Stimulated activated naive B cell treated with anti-CD40 and anti-IgM and Interleukin-4, amounts not matched to agents 10 μg/mL and 1 μg/mL and 100 μg/mL, for 72 hours (primary cell): ENCODE measurements at regions not wholly inside any gene's neighbourhood (a gene's known extent, or its start where the extent isn't known, plus 50 kb on each side); places are given as distances from the start of the nearest gene placed in this dataset.
A peak's percentile ranks its signal among the peaks of the same experiment; 100 is the strongest.
"Not testable (repeated sequence)": the region's sequence is repeated elsewhere in the genome, so short reads cannot be mapped to it uniquely, and the experiment has no call there.

Experiments used
- ATAC-seq, 2 donors: fragments of 150-1000 bp; cut with Tn5 transposase; replicated peaks; 2 replicates each; pipeline ENCODE4 v1.10.0; 2021; ENCODE audit warnings: moderate library complexity in 1 of 2
- DNase-seq: peaks from one replicate; pipeline ENCODE4 v3.0.0; 2021
- H3K27ac Mint-ChIP-seq: one replicate; pipeline ENCODE4 v1.8.0; 2022; ENCODE audit warnings: mild to moderate bottlenecking, mixed read lengths
- H3K27me3 Mint-ChIP-seq, 2 donors: one replicate each; pipeline ENCODE4 v1.8.0; 2022; ENCODE audit warnings: mixed read lengths in 2 of 2
- H3K36me3 Mint-ChIP-seq, 2 donors: one replicate each; pipeline ENCODE4 v1.8.0; 2022; ENCODE audit warnings: mixed read lengths in 2 of 2, mild to moderate bottlenecking in 1 of 2
- H3K4me1 Mint-ChIP-seq, 2 donors: one replicate each; pipeline ENCODE4 v1.8.0; 2022; ENCODE audit warnings: mixed read lengths in 2 of 2, mild to moderate bottlenecking in 1 of 2
- H3K4me3 Mint-ChIP-seq, 2 donors: one replicate each; pipeline ENCODE4 v1.8.0; 2022; ENCODE audit warnings: mild to moderate bottlenecking in 2 of 2, mixed read lengths in 2 of 2, moderate library complexity in 1 of 2
- H3K9me3 Mint-ChIP-seq, 2 donors: one replicate each; pipeline ENCODE4 v1.8.0; 2022; ENCODE audit warnings: mixed read lengths in 2 of 2, mild to moderate bottlenecking in 1 of 2

DNA sequence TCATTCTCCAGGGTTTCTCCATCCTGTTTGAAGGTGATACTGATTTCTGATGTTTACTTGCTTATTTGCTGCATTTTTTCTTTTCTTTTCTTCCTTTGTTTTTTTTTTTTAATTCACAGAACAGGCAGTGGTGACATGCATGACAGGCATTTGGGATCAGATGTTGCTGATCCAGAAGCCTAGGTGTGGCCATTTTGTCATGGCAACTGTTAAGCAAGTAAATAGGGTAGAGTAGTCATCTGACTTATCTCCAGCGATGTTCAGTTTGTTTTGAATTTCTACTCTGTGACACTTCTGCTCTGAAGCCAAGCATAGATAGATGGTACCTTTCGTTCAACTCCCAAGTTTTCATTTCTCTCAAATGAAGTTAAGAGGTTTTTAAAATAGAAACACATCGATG is 74.9 kb upstream of the FAM72C start:
- ATAC-seq, DNase-seq, H3K36me3 Mint-ChIP-seq, H3K9me3 Mint-ChIP-seq, H3K4me1 Mint-ChIP-seq, H3K27ac Mint-ChIP-seq, H3K27me3 Mint-ChIP-seq, H3K4me3 Mint-ChIP-seq: not testable (repeated sequence)

DNA sequence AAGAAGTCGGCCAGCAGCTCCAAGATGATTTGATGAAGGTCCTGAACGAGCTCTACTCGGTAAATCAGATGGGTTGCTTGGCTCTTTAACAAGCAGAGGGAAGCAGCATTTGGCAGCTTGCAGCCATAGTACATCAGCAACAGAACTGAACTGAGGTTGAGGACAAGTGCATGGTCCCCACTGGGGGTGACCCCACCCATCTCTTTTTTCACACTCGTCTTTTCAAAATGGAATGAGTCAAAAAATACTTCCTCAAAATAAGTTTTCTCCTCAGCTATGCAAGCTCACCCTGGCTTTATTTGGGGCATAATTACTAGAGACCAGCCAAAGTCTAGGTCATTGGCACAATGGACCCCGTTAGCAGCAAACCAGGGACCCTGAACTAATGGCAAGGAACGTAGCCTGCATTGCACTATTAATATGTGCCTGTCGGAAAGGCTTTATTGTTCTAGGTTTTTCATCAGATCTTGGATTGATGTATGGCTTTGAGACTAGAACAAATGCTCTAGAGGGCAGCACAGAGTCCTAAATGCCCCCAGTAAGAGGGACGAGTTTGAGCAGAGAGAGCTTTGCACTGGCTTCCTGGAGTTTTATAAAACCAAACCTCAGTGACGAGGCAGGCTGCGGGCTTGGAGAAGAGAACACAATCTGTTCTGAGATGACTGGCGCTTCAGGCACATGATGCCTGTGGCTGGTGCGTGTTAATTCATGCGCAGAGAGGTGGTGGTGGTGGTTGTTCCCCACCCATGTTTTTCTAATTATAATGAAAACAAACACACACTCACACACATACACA is 74.2 kb upstream of the FAM72C start:
- H3K27me3 Mint-ChIP-seq, H3K36me3 Mint-ChIP-seq, H3K4me1 Mint-ChIP-seq, DNase-seq, H3K27ac Mint-ChIP-seq, H3K4me3 Mint-ChIP-seq, H3K9me3 Mint-ChIP-seq: not testable (repeated sequence)
- peak; percentile 84 to 86 for ATAC-seq

DNA sequence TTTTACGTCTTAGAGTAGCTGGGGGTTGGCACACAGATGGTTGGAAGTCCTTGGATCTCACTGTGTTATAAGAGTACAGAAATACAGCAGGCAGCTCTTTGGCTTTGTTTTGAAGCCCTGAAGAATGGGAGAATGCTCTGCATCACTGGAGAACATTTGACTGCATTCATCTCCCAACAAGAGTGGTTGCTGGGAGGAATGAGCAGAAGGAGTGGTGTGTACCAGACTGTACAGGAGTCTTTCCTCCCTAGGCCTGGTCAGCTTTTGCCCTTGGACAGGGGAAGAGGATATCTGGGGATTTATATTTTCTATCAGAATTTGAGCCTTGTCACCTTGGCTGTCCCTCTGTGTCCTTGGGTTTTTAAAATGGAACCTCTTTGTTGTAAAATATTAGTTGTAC is 70.5 kb upstream of the FAM72C start:
- not testable (repeated sequence) for H3K4me3 Mint-ChIP-seq, H3K27ac Mint-ChIP-seq, H3K4me1 Mint-ChIP-seq, H3K9me3 Mint-ChIP-seq, H3K27me3 Mint-ChIP-seq, H3K36me3 Mint-ChIP-seq, ATAC-seq, DNase-seq

DNA sequence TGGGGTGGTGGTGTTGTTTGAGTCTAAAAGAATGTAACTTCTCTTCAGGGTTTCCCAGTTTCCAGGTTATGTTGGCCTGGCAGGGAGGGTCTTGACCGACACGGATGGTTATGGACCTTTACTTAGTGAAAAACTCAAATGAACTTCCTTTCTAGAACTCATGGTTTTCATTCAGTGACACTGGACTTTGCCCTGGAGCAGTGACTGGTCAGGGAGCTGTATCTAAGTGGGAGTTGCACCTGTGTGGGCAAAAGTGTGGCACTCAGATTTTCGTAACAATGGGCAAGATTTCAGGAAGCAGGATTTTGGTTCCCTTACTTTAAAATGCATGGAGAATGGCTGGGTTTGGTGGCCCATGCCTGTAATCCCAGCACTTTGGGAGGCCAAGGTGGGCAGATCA is 68.5 kb upstream of the FAM72C start:
- H3K9me3 Mint-ChIP-seq, H3K27me3 Mint-ChIP-seq, ATAC-seq, DNase-seq, H3K4me3 Mint-ChIP-seq, H3K36me3 Mint-ChIP-seq, H3K27ac Mint-ChIP-seq, H3K4me1 Mint-ChIP-seq: not testable (repeated sequence)

DNA sequence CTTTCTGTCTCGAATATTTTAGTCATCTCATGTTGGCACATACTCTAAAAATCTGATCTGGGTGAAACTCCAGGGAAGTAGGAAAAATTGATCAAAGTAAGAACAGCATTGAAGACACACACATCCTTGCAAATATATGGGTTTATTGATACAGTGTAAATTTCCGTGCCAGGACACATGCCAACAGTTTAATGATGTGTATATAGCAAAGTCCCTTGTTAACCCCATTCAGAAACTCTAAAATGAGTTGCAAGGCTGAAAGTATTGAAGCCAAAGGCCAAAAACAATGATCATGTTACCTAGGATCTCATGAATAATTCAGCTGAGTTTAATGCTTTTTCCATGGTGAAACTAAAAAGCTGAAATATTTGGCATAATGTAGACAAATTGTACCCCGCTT is 62.3 kb upstream of the FAM72C start:
- H3K27me3 Mint-ChIP-seq, DNase-seq, H3K9me3 Mint-ChIP-seq, ATAC-seq, H3K4me3 Mint-ChIP-seq, H3K4me1 Mint-ChIP-seq, H3K27ac Mint-ChIP-seq, H3K36me3 Mint-ChIP-seq: not testable (repeated sequence)

DNA sequence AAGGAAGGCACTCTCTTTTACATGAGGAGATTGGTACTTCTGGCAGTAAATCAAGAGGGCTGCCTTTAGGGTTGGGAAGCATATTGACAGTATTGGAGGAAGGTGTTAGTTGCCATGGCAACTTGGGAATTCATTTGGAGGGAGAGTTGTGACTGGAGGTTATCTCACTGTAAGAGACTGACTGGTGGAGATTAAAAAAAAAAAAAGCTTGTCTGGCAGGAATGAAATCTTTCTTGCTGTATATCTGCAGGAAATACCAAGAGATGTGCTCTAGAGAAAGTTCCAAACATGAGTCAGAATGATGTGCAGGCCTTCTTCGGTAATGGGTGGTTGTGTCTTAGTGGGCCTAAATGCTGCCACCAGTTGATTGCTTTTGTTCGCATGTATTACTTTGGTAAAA is 59.8 kb upstream of the FAM72C start:
- H3K27me3 Mint-ChIP-seq, ATAC-seq, H3K4me3 Mint-ChIP-seq, H3K36me3 Mint-ChIP-seq, H3K4me1 Mint-ChIP-seq, DNase-seq, H3K27ac Mint-ChIP-seq, H3K9me3 Mint-ChIP-seq: not testable (repeated sequence)

- H3K9me3 Mint-ChIP-seq, H3K4me1 Mint-ChIP-seq, H3K27me3 Mint-ChIP-seq, H3K27ac Mint-ChIP-seq, DNase-seq, H3K36me3 Mint-ChIP-seq, H3K4me3 Mint-ChIP-seq: not testable (repeated sequence)
- peak; percentile 94 for ATAC-seq
These were observed 54.2 kb upstream of the FAM72C start for GRCh38 chr1:144026022-144026421.

- H3K36me3 Mint-ChIP-seq, H3K9me3 Mint-ChIP-seq, H3K4me1 Mint-ChIP-seq, ATAC-seq, H3K27me3 Mint-ChIP-seq, H3K27ac Mint-ChIP-seq, H3K4me3 Mint-ChIP-seq, DNase-seq: not testable (repeated sequence)
These were observed 50.1 kb upstream of the FAM72C start for GRCh38 chr1:144021690-144022384.
